ENCODE measurements at regions not wholly inside any gene's neighbourhood (a gene's known extent, or its start where the extent isn't known, plus 50 kb on each side); places are given as distances from the start of the nearest gene placed in this dataset.

DNA sequence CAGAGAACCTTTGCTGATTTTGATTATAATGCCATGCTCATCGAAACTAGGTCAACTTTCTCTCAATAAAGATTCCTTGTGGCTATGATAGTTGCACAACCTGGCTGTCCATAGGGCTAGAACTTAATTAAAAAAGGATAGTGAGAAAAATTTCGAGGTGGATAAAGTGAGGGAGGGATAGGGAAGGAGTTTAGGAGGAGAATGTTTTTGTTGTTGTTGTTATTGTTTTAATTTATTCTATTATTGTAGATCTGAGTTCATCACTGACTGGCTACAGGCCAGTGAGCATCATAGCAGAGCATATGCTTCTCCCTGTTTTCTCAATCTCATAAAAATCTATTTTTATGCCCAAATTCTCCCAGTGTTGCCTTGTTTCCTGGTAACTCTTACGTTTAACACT lies 688.7 kb upstream of the GRM3 start:
- TF ChIP-seq EZH2phosphoT487 (IDR thresholded peaks at IDR 0.05; ENCODE audit: borderline replicate concordance, low read length): no peak
- TF ChIP-seq, protein P1, sequence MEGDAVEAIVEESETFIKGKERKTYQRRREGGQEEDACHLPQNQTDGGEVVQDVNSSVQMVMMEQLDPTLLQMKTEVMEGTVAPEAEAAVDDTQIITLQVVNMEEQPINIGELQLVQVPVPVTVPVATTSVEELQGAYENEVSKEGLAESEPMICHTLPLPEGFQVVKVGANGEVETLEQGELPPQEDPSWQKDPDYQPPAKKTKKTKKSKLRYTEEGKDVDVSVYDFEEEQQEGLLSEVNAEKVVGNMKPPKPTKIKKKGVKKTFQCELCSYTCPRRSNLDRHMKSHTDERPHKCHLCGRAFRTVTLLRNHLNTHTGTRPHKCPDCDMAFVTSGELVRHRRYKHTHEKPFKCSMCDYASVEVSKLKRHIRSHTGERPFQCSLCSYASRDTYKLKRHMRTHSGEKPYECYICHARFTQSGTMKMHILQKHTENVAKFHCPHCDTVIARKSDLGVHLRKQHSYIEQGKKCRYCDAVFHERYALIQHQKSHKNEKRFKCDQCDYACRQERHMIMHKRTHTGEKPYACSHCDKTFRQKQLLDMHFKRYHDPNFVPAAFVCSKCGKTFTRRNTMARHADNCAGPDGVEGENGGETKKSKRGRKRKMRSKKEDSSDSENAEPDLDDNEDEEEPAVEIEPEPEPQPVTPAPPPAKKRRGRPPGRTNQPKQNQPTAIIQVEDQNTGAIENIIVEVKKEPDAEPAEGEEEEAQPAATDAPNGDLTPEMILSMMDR (IDR thresholded peaks at IDR 0.05; ENCODE audit: low read depth, low read length, poor library complexity, severe bottlenecking): no peak
